ENCODE measurements at regions not wholly inside any gene's neighbourhood (a gene's known extent, or its start where the extent isn't known, plus 50 kb on each side); places are given as distances from the start of the nearest gene placed in this dataset.

GRCh38 chr1:148354284-148354912 is 128.7 kb downstream of the PPIAL4G start:
- Histone ChIP-seq H3K27me3 (ENCODE audit: insufficient read depth) (peaks cover 25% of the 10 kb centered on the region; the same call in 1 of the 2 replicates), H3K36me3 (replicated peaks in 1 of 2; ENCODE audit: control insufficient read depth in 1 of 2, insufficient read depth in 2 of 2, low read length in 1 of 2) (no peaks in the 10 kb centered on the region), H3K9me3 (no peaks in the 10 kb centered on the region), H3K79me2 (ENCODE audit: insufficient read depth) (no peaks in the 10 kb centered on the region), H4K20me1 (ENCODE audit: insufficient read depth) (no peaks in the 10 kb centered on the region), H3F3A (replicated peaks; ENCODE audit: insufficient read depth) (no peaks in the 10 kb centered on the region), H3K9me2 (no peaks in the 10 kb centered on the region), H3K27ac (ENCODE audit: low read depth in 2 of 2, low read length in 1 of 2) (no peak overlapping the region), H3K4me3 (ENCODE audit: low read depth in 2 of 2, low read length in 1 of 2) (no peak overlapping the region), H3K4me2 (no peak overlapping the region), H3K4me1 (ENCODE audit: control insufficient read depth in 1 of 2, insufficient read depth in 2 of 2, low read depth in 1 of 2, low read length in 1 of 2) (no peaks in the 10 kb centered on the region), H3K9ac (no peak overlapping the region), H2AFZ (ENCODE audit: low read depth) (no peak overlapping the region)
- TF ChIP-seq, protein P1, sequence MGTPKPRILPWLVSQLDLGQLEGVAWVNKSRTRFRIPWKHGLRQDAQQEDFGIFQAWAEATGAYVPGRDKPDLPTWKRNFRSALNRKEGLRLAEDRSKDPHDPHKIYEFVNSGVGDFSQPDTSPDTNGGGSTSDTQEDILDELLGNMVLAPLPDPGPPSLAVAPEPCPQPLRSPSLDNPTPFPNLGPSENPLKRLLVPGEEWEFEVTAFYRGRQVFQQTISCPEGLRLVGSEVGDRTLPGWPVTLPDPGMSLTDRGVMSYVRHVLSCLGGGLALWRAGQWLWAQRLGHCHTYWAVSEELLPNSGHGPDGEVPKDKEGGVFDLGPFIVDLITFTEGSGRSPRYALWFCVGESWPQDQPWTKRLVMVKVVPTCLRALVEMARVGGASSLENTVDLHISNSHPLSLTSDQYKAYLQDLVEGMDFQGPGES (IDR thresholded peaks at IDR 0.05; ENCODE audit: low read depth, low read length) = no peak
- TF ChIP-seq RCOR1 (IDR thresholded peaks at IDR 0.05; ENCODE audit: low read length) (no peak), EZH2phosphoT487 (IDR thresholded peaks at IDR 0.05; ENCODE audit: borderline replicate concordance, low read depth) (no peak), ZBTB33 (IDR thresholded peaks at IDR 0.05; ENCODE audit: borderline replicate concordance, low read depth) (no peak), MEF2A (IDR thresholded peaks at IDR 0.05; ENCODE audit: borderline replicate concordance, low read depth) (no peak), TEAD4 (IDR thresholded peaks at IDR 0.05; ENCODE audit: borderline replicate concordance, insufficient read depth) (no peak), FOXJ3 (CRISPR knock-in tag; IDR thresholded peaks at IDR 0.05) (no peak), EP300 (IDR thresholded peaks at IDR 0.05; ENCODE audit: borderline replicate concordance in 1 of 2, low read depth in 1 of 2, low read length in 1 of 2) (no peak), JUND (IDR thresholded peaks at IDR 0.05) (no peak), FOSL2 (IDR thresholded peaks at IDR 0.05; ENCODE audit: borderline replicate concordance, low read depth) (no peak), SMC3 (IDR thresholded peaks at IDR 0.05; ENCODE audit: low read depth, low read length) (no peak), RAD21 (IDR thresholded peaks at IDR 0.05; ENCODE audit: low read length) (no peak), REST (IDR thresholded peaks at IDR 0.05; ENCODE audit: low read depth, low read length) (no peak)
- no peak for DNase-seq
- 63% methylated on average over 36 of the region's 36 CpGs for WGBS (ENCODE audit: low lambda C conversion rate)
- ChIA-PET POLR2A (no interaction called here), CTCF (no interaction called here)

Data from SK-N-SH (cell line).